Ovary (tissue), 7 donors: ENCODE measurements at regions not wholly inside any gene's neighbourhood (a gene's known extent, or its start where the extent isn't known, plus 50 kb on each side); places are given as distances from the start of the nearest gene placed in this dataset.

Experiments
- DNase-seq, 5 donors: peaks; one replicate each; pipeline ENCODE4 v3.0.0-alpha.2; 2019 to 2020
- H3K27ac ChIP-seq, 2 donors: fragments of 200-600 bp; one replicate each; pipeline versions ENCODE4 v1.5.1 to v1.8.0; 2019 to 2022
- H3K27me3 ChIP-seq: fragments of 200-600 bp; one replicate; pipeline ENCODE4 v1.8.0; 2022
- H3K36me3 ChIP-seq: fragments of 200-600 bp; sonication (generic); one replicate; pipeline ENCODE4 v1.5.1; 2019
- H3K4me1 ChIP-seq: one replicate; pipeline ENCODE4 v1.8.1; 2013; ENCODE audit warnings: mild to moderate bottlenecking, moderate library complexity; ENCODE audit not compliant: insufficient read depth
- H3K4me3 ChIP-seq: fragments of 200-600 bp; sonication (generic); one replicate; pipeline ENCODE4 v1.5.1; 2017
- H3K9me3 ChIP-seq, 2 donors: fragments of 200-600 bp in 1 of 2; sonication (generic) in 1 of 2; one replicate each; pipeline versions ENCODE4 v1.5.1 to v1.8.1; 2013 to 2019; ENCODE audit warnings: mild to moderate bottlenecking in 1 of 2, moderate library complexity in 1 of 2
- CTCF ChIP-seq, 3 donors: fragments of 450-650 bp in 2 of 3; fragments of 200-600 bp in 1 of 3; IDR thresholded peaks; one replicate each; pipeline versions ENCODE4 v1.5.1 to v1.8.0; 2016 to 2022; ENCODE audit warnings: antibody characterized with exemption in 3 of 3, mild to moderate bottlenecking in 1 of 3
- EP300 ChIP-seq: sonication (generic); formaldehyde crosslinking; IDR thresholded peaks from one replicate; pipeline ENCODE4 v1.6.1; 2017; ENCODE audit warnings: antibody characterized with exemption
- POLR2A ChIP-seq: fragments of 450-650 bp; IDR thresholded peaks from one replicate; pipeline ENCODE4 v1.6.1; 2017; ENCODE audit warnings: antibody characterized with exemption, mild to moderate bottlenecking, moderate library complexity
- WGBS, 3 donors: extraction: QIAGEN DNeasy Blood & Tissue Kit in 1 of 3; methylation state at CpG; one replicate each; pipeline versions ENCODE4 v1.1.5 to v1.1.7; 2013 to 2017; 5-methylcytosine and 5-hydroxymethylcytosine counted together
- intact Hi-C, 4 donors: fragments of 100-400 bp; cut with DNase I; formaldehyde crosslinking; loops; one replicate each; pipeline versions ENCODE4 v1.11.0 to v1.15.1; 2022 to 2023
- donor health status: DM: no; HTN: no; CAD: no; lungs with moderate emphysema.
- donor health status: DM: no; HTN: no; CAD: no.
- donor health status: Bipolar disorder and iron deficiency.
- donor health status: DM: no; HTN: no; CAD: no.
- donor health status: DM: yes; HTN: yes; CAD: no.

DNA sequence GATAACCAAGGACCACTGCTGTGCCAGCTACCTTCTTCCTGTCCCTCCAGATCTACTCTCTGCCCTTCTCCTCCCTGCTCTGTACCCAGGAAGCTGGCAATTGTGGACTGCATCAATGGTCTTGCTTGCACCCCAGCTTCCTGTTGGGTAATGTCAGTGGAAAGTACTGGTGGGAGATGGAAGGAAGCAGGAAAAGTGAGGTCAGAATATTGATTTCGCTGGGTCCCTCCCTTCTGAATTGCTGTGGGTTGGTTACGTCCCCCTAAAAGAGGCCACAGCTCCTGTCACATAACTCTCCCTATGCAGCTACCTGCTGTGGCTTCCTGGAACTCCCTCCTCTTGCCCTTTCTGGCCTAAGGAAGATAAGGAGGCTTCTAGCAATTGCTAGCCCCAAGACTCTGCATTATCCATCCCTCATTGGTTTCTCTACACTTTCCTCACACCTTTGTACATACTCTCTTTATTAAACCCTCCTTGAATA is 81.2 kb downstream of the RASSF10 start:
- Histone ChIP-seq H3K27ac (no peak overlapping the region), H3K27me3 (no peaks in the 10 kb centered on the region), H3K36me3 (no peaks in the 10 kb centered on the region), H3K9me3 (no peaks in the 10 kb centered on the region), H3K4me3 (no peak overlapping the region), H3K4me1 (no peaks in the 10 kb centered on the region)
- intact Hi-C loops: no loop called here
- no peak for DNase-seq
- WGBS, 3 donors: 46 to 72% (median 49%) methylated on average over 2 of the region's 2 CpGs
- no peak for TF ChIP-seq CTCF (IDR thresholded peaks at IDR 0.05)
- no peak for TF ChIP-seq POLR2A
- no peak for TF ChIP-seq EP300

DNA sequence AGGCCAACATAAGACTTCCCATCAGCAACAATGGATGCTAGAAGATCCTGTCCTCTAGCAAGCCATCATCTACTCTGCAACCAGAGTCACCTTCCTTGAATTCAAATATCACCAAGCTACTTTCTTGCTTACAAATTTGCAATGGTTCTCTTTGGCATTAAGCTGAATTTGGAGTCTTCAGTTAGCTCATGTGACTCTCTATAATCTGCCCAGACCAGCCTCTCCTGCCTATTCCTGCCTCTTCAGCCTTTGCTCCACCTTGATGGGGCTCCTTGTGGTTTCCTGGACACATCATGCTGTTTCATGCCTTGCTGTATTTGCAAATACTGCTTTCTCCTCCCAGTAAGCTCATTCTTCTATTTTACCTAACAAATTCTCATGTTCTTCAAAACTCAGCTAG is 82.3 kb downstream of the RASSF10 start:
- Histone ChIP-seq H3K4me3 (no peak overlapping the region), H3K9me3 (no peaks in the 10 kb centered on the region), H3K27me3 (no peaks in the 10 kb centered on the region), H3K27ac (no peak overlapping the region), H3K4me1 (no peaks in the 10 kb centered on the region), H3K36me3 (no peaks in the 10 kb centered on the region)
- intact Hi-C loops: no loop called here
- TF ChIP-seq POLR2A: no peak
- TF ChIP-seq CTCF (IDR thresholded peaks at IDR 0.05): no peak
- no peak for TF ChIP-seq EP300
- DNase-seq: no peak

GRCh38 chr11:13091804-13092203 is 82.7 kb downstream of the RASSF10 start:
- intact Hi-C loops: no loop called here
- Histone ChIP-seq H3K4me3 (no peak overlapping the region), H3K27me3 (no peaks in the 10 kb centered on the region), H3K36me3 (no peaks in the 10 kb centered on the region), H3K9me3 (no peaks in the 10 kb centered on the region), H3K4me1 (no peaks in the 10 kb centered on the region), H3K27ac (no peak overlapping the region)
- DNase-seq: no peak
- WGBS, 3 donors: 53 to 69% (median 55%) methylated on average over 1 of the region's 1 CpG
- no peak for TF ChIP-seq POLR2A
- TF ChIP-seq EP300: no peak
- TF ChIP-seq CTCF (IDR thresholded peaks at IDR 0.05): no peak

DNA sequence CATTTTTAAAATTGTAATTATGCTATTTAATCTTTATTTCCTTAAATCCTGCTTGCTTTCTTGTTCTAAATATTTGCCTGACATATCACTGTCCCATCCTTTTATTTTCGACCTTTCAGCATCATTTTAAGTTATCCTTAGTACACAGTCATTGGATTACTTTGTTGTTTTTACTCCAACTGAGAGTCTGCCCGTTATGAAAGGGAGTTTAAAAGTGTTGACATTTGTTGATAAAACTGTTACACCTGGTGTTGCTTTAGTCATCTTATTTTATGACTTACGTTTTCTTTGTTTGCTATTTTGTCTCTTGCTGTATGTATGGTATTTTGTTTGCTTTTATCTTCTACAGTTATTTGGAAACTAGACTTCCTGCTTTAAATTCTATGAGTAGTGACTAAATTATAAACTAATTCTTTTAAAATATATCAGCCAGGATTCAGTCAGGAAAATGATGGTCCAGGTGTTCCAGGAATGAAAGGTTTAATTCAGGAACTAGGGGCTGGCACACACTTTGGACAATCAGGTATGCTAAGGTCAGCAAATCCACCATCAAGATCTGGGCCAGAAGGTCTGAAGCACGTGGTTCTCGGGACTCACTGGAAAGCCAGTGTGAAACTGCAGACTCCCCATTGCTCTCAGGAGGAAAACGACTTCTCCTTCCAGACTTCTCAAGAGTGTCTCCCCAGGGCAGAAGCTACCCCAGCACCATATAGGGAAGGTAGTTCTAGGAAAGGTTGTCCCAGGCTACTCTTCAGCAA is 86.0 kb downstream of the RASSF10 start:
- DNase-seq: no peak
- Histone ChIP-seq H3K27me3 (no peaks in the 10 kb centered on the region), H3K27ac (no peak overlapping the region), H3K9me3 (no peaks in the 10 kb centered on the region), H3K4me3 (no peak overlapping the region), H3K36me3 (no peaks in the 10 kb centered on the region), H3K4me1 (no peaks in the 10 kb centered on the region)
- intact Hi-C loops: no loop called here
- TF ChIP-seq POLR2A (no peak), EP300 (no peak), CTCF (IDR thresholded peaks at IDR 0.05) (no peak)
- 31 to 45% (median 32%) methylated on average over 6 of the region's 6 CpGs for WGBS, 3 donors
